Right lobe of liver (tissue), 4 donors: ENCODE measurements at regions not wholly inside any gene's neighbourhood (a gene's known extent, or its start where the extent isn't known, plus 50 kb on each side); places are given as distances from the start of the nearest gene placed in this dataset.

Experiments
- POLR2A ChIP-seq: fragments of 450-650 bp; IDR thresholded peaks from one replicate; pipeline ENCODE4 v1.6.1; 2017; ENCODE audit warnings: antibody characterized with exemption, mild to moderate bottlenecking
- TF ChIP-seq, protein P1 (sequence below), 4 donors: fragments of 200-600 bp in 3 of 4; fragments of 450-650 bp in 1 of 4; IDR thresholded peaks; one replicate each; pipeline versions ENCODE4 v1.5.1 to v1.8.0; 2016 to 2022; ENCODE audit warnings: antibody characterized with exemption in 4 of 4, mild to moderate bottlenecking in 2 of 4
- donor health status: DM: no; HTN: no; CAD: no.
- donor health status: DM: no; HTN: no; CAD: no.
- donor health status: DM: no; HTN: yes; CAD: no.

GRCh38 chr5:30734118-30734517 is 459.4 kb upstream of the CDH6 start:
- TF ChIP-seq, protein P1, sequence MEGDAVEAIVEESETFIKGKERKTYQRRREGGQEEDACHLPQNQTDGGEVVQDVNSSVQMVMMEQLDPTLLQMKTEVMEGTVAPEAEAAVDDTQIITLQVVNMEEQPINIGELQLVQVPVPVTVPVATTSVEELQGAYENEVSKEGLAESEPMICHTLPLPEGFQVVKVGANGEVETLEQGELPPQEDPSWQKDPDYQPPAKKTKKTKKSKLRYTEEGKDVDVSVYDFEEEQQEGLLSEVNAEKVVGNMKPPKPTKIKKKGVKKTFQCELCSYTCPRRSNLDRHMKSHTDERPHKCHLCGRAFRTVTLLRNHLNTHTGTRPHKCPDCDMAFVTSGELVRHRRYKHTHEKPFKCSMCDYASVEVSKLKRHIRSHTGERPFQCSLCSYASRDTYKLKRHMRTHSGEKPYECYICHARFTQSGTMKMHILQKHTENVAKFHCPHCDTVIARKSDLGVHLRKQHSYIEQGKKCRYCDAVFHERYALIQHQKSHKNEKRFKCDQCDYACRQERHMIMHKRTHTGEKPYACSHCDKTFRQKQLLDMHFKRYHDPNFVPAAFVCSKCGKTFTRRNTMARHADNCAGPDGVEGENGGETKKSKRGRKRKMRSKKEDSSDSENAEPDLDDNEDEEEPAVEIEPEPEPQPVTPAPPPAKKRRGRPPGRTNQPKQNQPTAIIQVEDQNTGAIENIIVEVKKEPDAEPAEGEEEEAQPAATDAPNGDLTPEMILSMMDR (IDR thresholded peaks at IDR 0.05): no peak
- no peak for TF ChIP-seq POLR2A
